Tibial nerve (tissue), 4 donors: ENCODE measurements at regions not wholly inside any gene's neighbourhood (a gene's known extent, or its start where the extent isn't known, plus 50 kb on each side); places are given as distances from the start of the nearest gene placed in this dataset.

Source experiments
- DNase-seq, 2 donors: peaks; one replicate each; pipeline ENCODE4 v3.0.0-alpha.2; 2019; ENCODE audit warnings: low spot score in 2 of 2
- H3K27ac ChIP-seq, 4 donors: fragments of 200-600 bp; sonication (generic) in 3 of 4; one replicate each; pipeline ENCODE4 v1.5.1; 2017 to 2019; ENCODE audit warnings: mild to moderate bottlenecking in 1 of 4
- H3K27me3 ChIP-seq, 2 donors: fragments of 200-600 bp; sonication (generic) in 1 of 2; one replicate each; pipeline versions ENCODE4 v1.5.1 to v1.6.0; 2017 to 2019
- H3K36me3 ChIP-seq, 3 donors: fragments of 200-600 bp; sonication (generic); one replicate each; pipeline ENCODE4 v1.5.1; 2018 to 2019
- H3K4me1 ChIP-seq, 4 donors: fragments of 200-600 bp; sonication (generic) in 3 of 4; one replicate each; pipeline ENCODE4 v1.5.1; 2017 to 2019
- H3K4me3 ChIP-seq, 4 donors: fragments of 200-600 bp; sonication (generic) in 3 of 4; one replicate each; pipeline ENCODE4 v1.5.1; 2017 to 2019; ENCODE audit warnings: mild to moderate bottlenecking in 1 of 4, moderate library complexity in 1 of 4
- H3K9me3 ChIP-seq, 4 donors: fragments of 200-600 bp; sonication (generic) in 3 of 4; one replicate each; pipeline ENCODE4 v1.5.1; 2017 to 2019
- CTCF ChIP-seq, 5 experiments: fragments of 200-600 bp in 3 of 5; fragments of 450-650 bp in 2 of 5; sonication (generic) in 3 of 5; IDR thresholded peaks; one replicate each; pipeline ENCODE4 v1.5.1; 2016 to 2019; ENCODE audit warnings: antibody characterized with exemption in 5 of 5, mild to moderate bottlenecking in 3 of 5, moderate library complexity in 2 of 5
- EP300 ChIP-seq, 2 donors: sonication (generic); formaldehyde crosslinking; IDR thresholded peaks; one replicate each; pipeline ENCODE4 v1.6.1; 2017; ENCODE audit warnings: antibody characterized with exemption in 2 of 2, mild to moderate bottlenecking in 1 of 2
- POLR2A ChIP-seq, 2 donors: fragments of 450-650 bp; IDR thresholded peaks; one replicate each; pipeline ENCODE4 v1.6.1; 2017; ENCODE audit warnings: antibody characterized with exemption in 2 of 2, mild to moderate bottlenecking in 2 of 2, moderate library complexity in 2 of 2
- WGBS, 2 donors: methylation state at CpG; one replicate each; pipeline ENCODE4 v1.1.5; 2018; 5-methylcytosine and 5-hydroxymethylcytosine counted together

DNA sequence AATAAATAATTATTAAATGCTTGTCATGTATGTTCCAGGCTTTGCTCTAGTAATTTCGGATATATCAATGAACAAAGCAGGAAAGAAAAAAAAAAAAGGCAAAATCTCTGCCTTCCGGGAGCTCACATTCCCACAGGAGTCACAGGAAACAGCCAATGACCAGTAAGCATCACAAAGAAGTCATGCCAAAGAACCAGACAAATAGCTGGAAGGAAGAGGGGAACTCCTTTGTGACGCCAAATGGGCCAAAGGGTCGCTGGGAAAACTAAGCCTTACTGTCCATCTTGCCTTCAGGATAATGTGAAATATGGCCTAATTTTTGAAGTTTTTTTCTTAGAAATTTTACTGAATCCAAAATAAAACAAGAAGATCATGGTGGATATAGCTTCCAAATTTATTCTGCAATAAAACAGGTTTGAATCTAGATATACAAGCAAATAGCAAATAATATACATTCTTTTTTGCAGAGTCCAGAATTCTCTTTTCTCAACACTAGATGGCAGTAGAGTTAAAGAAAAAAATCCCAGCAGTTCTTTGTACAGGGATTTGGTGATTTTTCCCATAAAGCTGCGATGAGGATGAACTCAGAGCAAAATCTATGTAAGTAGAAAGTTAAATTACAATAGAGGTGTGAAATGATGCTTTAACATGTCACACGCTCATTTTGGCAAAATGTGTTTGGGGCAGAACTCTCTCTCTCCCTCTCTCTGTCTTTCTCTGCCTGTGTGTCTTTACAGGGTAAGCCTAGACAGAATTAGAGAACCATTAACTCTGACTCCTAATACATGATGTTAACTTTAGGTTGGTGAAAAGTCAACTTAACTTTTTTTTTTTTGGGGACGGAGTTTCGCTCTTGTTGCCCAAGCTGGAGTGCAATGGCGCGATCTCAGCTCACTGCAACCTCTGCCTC, 60.0 kb upstream of the TUT7 start:
- no peak overlapping the region for H3K4me3 ChIP-seq
- WGBS, 2 donors: 48 to 54% methylated on average over 10 of the region's 10 CpGs
- TF ChIP-seq POLR2A (IDR thresholded peaks at IDR 0.05) (no peak), CTCF (IDR thresholded peaks at IDR 0.05) (peak; percentile 61 to 71 (median 65)), EP300 (IDR thresholded peaks at IDR 0.05) (no peak)
- no peak overlapping the region for H3K27ac ChIP-seq
- H3K36me3 ChIP-seq: no peaks in the 10 kb centered on the region
- H3K27me3 ChIP-seq: no peaks in the 10 kb centered on the region
- DNase-seq: no peak
- H3K9me3 ChIP-seq: no peaks in the 10 kb centered on the region
- H3K4me1 ChIP-seq: no peaks in the 10 kb centered on the region

- Histone ChIP-seq H3K27ac (no peak overlapping the region), H3K4me1 (peaks cover 0 to 14% (median 2%) of the 10 kb centered on the region in 4 donors), H3K27me3 (no peaks in the 10 kb centered on the region), H3K4me3 (no peak overlapping the region), H3K36me3 (no peaks in the 10 kb centered on the region), H3K9me3 (no peaks in the 10 kb centered on the region)
- 78 to 91% methylated on average over 5 of the region's 5 CpGs for WGBS, 2 donors
- no peak for TF ChIP-seq EP300 (IDR thresholded peaks at IDR 0.05)
- TF ChIP-seq POLR2A (IDR thresholded peaks at IDR 0.05): no peak
- no peak for TF ChIP-seq CTCF (IDR thresholded peaks at IDR 0.05)
- DNase-seq: no peak
Observed at GRCh38 chr9:86410281-86410680, 56.1 kb upstream of the TUT7 start.

GRCh38 chr9:86408121-86408520, 53.9 kb upstream of the TUT7 start:
- no peaks in the 10 kb centered on the region for H3K9me3 ChIP-seq
- H3K27me3 ChIP-seq: no peaks in the 10 kb centered on the region
- H3K4me1 ChIP-seq: peaks cover 0 to 19% (median 2%) of the 10 kb centered on the region in 4 donors
- H3K27ac ChIP-seq: no peak overlapping the region
- no peak overlapping the region for H3K4me3 ChIP-seq
- TF ChIP-seq POLR2A (IDR thresholded peaks at IDR 0.05): no peak
- TF ChIP-seq EP300 (IDR thresholded peaks at IDR 0.05): no peak
- no peak for TF ChIP-seq CTCF (IDR thresholded peaks at IDR 0.05)
- no peak for DNase-seq
- WGBS, 2 donors: 71 to 80% methylated on average over 1 of the region's 1 CpG
- H3K36me3 ChIP-seq: no peaks in the 10 kb centered on the region

GRCh38 chr9:86407022-86407421, 52.8 kb upstream of the TUT7 start:
- Histone ChIP-seq H3K4me1 (peaks cover 0 to 19% (median 2%) of the 10 kb centered on the region in 4 donors), H3K36me3 (no peaks in the 10 kb centered on the region), H3K27me3 (no peaks in the 10 kb centered on the region), H3K9me3 (no peaks in the 10 kb centered on the region), H3K27ac (no peak overlapping the region), H3K4me3 (no peak overlapping the region)
- TF ChIP-seq CTCF (IDR thresholded peaks at IDR 0.05) (no peak), EP300 (IDR thresholded peaks at IDR 0.05) (no peak), POLR2A (IDR thresholded peaks at IDR 0.05) (no peak)
- DNase-seq: no peak
- WGBS, 2 donors: 73 to 86% methylated on average over 3 of the region's 3 CpGs

GRCh38 chr9:86406366-86406765, 52.2 kb upstream of the TUT7 start:
- Histone ChIP-seq H3K36me3 (no peaks in the 10 kb centered on the region), H3K4me1 (peaks cover 0 to 19% (median 2%) of the 10 kb centered on the region in 4 donors), H3K27me3 (no peaks in the 10 kb centered on the region), H3K9me3 (no peaks in the 10 kb centered on the region), H3K4me3 (no peak overlapping the region), H3K27ac (no peak overlapping the region)
- TF ChIP-seq POLR2A (IDR thresholded peaks at IDR 0.05): no peak
- TF ChIP-seq EP300 (IDR thresholded peaks at IDR 0.05): peak in 1 of 2 donors; percentile 25
- TF ChIP-seq CTCF (IDR thresholded peaks at IDR 0.05): no peak
- no peak for DNase-seq
- WGBS, 2 donors: 45 to 51% methylated on average over 4 of the region's 4 CpGs
